ENCODE measurements at regions not wholly inside any gene's neighbourhood (a gene's known extent, or its start where the extent isn't known, plus 50 kb on each side); places are given as distances from the start of the nearest gene placed in this dataset.
"Not testable (repeated sequence)": the region's sequence is repeated elsewhere in the genome, so short reads cannot be mapped to it uniquely, and the experiment has no call there.

DNA sequence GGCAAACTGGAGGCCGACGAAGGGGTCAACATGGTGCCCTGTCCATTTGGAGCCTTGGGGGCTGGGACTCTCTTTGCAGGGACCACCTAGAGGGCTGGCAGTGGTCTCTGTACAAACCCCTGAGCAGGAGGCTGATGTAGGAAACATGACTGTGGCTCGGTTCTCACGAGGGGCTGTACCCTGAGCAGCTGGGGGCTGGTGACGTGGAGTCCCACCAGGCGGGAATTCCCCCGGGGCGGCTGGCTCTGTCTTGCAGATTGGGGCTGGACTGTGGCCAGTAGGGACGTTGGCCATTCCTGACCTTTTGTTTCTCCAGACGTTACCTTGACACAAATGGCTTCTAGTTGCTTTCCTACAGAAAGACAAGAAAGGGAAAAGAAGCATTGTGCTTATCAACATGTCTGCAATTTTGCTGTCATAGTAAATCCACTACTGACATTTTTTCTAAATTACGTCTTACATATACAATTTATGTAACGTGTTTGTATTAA is 115.6 kb upstream of the PRKX start:
- DNase-seq = not testable (repeated sequence)

DNA sequence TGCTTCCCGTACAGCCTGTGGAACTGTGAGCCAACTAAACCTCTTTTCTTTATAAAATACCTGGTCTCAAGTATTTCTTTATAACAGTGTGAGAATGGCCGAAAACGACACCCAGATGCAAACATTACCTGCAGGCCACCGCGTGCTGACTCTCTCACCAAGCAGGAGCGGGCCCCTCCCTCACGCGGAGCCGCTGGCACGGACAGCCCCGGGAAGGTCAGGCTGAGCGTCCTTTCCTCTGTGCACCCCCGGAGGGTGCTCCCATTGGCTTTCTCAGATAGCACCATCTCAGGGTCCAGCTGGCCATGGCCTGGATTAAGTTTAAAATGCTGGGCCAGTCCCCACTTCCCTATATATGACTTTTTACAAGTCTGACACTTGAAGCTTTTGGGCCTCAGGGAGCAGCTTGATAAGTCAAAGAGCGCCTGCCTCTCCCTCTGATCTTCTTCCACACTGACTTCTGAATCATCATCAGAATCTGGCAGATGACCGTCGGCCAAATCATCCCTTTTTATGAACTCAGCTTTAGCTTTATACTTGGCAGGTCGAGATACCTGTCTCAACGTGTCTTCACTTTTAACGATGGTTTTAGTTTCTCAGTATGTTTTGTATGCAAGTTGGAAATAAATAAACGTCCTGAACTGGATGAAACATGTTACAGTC is 115.1 kb upstream of the PRKX start:
- DNase-seq = not testable (repeated sequence)

DNA sequence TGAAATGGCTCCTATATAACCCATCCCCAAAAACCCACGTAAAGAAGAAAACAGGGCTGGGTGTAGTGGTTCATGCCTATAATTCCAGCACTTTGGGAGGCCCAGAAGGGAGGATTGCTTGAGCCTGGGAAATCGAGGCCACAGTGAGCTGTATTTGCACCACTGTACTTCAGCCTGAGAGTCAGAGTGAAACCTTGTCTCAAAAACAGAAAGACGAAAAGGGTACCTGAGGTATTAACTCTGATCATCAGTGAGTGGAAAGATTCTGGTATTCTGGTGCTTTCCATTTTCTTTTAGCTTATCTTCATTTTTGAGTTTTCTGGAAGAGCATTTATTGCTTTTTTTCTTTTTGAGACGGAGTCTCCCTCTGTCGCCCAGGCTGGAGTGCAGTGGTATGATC is 110.6 kb upstream of the PRKX start:
- not testable (repeated sequence) for DNase-seq

DNA sequence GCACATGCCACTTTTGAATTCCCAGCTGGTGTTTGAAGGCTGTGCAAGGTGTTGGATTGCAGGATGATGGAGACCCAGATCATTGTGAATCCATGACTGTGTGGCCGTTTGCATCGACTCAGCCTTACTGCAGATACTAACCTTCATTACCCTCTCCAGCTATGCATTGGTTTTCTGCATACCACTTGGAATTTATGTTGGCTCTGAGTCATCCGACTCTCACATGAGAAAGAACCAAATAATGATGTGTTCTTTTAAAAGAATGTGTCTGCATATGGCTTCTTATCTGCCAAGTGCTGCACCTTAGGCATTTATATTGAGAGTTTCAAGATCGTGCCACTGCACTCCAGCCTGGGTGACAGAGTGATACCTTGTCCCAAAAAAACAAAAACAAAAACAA is 106.7 kb upstream of the PRKX start:
- no peak for DNase-seq

DNA sequence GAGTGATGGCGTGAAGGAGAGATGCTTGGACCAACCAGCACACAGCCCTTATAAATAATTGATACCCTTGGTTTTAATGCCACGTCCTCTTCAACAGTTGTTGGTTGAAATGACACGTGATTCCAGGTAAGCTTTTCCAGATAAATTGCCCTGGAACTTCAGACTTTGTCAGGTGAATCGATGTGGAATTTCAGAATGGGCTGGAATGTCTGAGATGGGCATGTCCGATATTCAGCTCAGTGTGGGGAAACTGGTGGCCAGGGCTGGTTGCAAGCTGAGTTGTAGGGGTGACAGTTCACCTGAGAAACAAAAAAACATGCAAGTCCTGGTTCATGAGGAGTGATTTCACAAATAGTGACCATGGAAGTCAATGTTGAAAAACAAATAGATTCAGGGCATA is 104.0 kb upstream of the PRKX start:
- not testable (repeated sequence) for DNase-seq

DNA sequence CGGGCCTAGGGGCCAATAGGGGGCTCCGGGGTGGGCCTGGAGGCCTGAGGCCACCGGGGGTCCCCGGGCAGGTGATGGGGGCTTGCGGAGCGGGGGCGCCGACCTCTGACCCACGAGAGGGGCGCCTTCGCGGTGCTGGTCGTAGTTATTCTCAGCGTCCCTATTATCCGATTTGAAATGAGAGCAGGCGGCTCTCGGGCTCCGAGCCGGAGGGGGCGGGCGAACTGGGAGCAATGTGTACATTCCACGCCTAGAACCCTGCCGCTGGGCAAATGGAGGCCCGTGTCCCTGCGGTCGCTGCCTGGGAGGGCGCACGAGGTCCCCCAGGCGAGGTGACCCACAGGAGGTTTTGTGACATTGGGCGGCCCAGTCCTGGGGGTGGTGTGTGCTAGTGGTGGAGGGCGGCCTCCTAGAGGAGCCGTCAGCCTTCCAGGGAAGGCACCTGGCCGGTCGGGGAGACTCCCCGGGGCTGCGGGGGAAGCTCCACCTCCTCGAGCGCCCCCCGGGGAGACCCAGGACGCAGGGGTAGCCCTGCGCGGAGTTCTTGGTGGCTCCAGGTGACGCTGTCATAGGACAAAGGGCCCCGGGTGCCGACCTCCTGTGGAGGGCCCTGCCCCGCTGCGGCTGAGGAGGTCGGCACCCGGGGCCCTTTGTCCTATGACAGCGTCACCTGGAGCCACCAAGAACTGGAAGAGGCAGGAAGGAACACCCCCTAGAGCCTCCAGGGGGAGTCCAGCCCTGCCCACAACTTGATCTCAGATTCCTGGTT is 102.6 kb upstream of the PRKX start:
- DNase-seq = peak; percentile 36

DNA sequence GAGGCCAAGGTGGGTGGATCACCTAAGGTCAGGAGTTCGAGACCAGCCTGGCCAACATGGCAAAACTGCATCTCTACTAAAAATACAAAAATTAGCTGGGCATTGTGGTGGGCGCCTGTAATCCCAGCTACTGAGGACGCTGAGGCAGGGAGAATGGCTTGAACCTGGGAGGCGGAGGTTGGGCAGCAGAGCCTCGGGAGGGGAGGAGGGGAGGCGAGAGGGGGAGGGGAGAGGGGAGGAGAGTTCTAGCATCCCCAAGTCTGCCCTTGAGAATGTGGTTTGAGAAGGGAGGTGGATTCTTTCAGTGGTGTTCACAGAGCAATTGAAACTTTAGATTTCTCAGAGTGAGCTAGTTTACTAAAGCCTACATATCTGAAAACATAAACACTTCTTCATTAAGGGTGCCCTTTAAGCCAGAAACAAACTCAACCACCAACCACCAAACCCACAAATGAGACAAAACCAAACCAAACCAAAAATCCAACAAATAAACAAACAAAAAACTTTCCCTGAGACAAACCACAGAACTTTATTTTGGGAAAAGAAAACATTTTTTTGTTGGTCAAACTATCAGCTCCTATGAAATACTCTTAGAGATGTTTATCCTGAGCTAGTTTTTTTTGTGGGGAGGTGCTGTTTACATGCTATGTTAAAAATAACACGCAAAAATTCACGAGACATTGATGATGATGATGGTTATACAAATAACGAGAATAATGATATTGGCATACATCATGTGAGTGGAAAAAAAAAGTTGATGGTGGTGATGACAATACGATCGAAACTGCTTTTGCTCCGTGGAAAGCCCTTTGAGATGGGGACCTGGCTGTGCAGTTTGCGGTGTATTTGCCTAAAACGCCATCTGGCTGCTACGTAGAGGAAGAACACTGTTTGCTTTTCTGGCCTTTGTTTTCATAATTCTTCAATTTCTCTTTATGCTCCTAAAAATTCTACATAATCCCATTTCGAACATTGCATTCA is 98.2 kb upstream of the PRKX start:
- peak; percentile 21 for DNase-seq

DNA sequence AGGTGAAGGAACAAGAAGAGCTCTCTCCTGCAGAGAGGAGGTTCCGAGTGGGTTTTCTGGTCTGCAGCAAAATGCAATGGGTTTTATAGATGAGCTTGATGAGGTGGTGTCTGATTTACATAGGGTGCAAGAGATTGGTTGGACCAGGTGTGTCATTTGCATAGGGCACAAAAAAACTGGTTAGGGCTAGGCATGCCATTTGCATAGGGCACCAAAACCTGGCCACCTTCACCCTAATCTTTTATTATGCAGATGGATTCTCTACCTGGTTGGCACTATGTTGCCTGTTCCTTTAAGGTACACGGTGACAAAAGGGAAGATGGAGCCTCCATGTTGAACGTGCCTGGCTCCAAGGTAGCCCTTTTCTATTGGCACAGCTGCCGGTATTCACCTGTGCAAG is 94.5 kb upstream of the PRKX start:
- no peak for DNase-seq

DNA sequence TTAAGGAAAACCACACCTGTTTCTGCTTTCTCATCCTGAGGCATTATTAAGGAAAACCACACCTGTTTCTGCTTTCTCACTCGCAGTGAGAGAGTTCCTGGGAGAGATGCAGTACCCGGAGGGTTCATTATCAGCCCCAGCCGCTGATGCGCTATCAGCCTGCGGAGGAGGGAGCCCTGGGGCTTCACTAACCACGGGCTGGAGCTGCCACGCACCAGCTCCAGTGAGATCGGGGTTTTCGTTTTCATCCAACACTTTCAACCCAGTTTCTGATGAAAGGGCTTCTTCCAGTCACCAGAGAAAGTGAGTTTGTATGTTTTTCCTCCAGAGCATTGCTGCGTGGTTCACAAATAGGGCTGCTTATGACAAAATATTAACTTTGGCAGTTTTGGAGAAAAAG is 93.2 kb upstream of the PRKX start:
- DNase-seq = no peak

DNA sequence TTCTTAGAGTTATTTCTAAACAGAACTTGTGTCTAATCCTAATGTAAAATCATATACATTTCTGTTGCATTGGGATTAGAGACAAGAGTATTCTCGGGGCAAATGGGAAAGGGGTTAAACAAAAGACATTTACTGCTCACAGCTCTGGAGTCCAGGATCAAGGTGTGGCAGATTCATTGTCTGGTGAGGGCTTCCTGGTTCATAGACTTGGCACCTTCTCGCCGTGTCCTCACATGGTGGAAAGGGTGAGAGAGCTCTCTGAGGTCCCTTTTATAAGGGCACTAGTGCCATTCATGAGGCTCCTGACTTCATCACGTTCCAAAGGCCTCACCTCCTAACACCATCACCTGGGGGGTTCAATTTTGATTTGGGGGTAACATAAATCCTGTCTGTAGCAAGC is 90.3 kb upstream of the PRKX start:
- no peak for DNase-seq

DNA sequence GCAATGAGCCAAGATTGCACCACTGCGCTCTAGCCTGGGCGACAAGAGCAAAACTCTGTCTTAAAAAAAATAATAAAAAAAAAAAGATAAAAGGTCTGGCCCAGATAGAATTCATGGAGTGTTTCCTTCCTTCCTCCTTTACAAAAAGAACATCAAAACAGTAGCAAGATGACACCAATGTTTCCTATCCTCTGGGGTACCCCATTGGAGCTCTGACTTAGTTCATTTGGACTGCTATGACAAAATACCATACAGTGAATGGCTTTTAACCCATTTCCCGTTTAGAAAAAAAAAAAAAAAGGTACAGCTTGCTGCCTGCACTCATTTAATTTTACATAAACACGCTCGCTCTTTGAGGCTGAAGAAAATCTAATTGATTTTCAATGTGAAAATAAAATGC is 89.9 kb upstream of the PRKX start:
- no peak for DNase-seq

DNA sequence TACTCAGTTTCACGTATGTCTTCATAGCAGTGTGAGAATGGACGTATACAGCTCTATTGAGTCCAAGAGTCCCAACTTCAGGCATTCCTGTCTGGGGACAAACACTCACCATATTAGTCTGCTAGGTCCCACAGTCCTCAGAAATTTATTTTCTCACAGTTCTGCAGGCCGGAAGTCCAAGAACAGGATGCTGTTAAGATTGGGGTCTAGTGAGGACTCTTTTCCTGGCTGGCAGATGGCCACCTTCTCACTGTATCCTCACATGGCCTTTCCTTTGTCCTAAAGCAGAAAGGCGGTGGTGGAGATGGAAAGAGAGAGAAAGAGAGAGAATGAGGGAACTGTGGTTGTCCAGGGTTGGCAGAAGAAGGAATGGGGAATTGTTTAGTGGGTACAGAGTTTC is 82.0 kb upstream of the PRKX start:
- DNase-seq = not testable (repeated sequence)

DNA sequence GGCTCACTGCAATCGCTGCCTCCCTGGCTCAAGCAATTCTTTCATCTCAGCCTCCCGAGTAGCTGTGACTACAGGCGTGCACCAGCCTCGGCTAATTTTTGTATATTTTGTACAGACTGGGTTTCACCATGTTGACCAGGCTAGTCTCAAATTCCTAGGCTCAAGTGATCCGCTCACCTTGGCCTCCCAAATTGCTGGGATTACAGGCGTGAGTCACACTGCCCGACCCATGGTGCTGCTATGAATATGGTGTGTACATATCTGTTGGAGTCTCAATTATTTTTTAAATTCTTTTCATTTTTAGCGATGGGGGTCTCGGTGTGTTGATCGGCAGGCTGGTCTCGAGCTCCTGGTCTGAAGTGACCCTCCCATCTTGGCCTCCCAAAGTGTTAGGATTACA is 78.0 kb upstream of the PRKX start:
- no peak for DNase-seq

DNA sequence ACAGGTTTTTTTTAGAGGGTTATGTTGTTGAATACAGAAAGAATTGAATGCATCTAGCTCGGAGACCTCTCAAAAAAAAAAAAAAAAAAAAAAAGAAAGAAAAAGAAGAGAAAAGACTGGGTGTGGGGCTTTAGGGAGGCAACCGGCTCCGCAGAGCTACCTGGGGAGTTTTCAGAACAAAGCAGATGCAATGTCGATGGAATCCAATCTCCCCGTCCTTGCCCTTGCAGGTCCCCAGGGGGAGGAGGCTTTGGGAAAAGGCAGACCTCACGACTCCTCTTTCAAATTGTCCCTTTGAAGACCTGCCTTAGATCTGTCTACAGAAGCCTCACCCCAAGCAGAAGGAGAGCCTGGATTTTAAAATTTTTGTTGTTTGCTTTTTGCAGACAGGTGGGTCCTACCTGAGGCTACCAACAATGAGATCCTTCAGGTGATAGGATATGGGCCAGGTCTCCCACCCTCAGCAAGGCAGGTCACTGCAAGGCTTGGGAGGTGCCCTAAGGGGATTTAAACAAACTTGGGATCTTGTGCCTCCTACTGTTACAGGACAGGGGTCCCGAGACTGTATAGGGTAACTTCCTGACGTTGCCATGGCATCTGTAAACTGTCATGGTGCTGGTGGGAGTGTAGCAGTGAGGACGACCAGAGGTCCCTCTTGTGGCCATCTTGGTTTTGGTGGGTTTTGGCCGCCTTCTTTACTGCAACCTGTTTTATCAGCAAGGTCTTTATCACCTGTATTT is 75.2 kb upstream of the PRKX start:
- no peak for DNase-seq

DNA sequence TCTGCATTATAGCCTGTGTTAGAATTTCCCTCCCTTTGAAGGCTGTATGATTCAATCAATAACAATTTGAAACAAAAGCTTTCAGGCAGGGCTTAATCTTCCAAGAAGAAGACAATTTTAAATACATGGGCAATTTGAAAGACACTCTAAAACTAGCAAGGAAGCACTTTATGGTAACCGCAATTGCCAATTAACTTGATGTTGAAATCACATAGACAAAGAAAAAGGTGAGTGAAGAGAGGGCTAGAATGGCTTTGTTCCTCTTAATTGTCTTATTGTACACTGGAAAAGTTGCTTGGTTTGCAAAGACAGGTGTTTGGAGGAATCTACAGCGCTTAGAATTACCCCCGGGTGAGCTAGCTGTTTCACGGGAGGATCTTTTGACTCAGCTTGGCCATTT is 74.4 kb upstream of the PRKX start:
- no peak for DNase-seq

DNA sequence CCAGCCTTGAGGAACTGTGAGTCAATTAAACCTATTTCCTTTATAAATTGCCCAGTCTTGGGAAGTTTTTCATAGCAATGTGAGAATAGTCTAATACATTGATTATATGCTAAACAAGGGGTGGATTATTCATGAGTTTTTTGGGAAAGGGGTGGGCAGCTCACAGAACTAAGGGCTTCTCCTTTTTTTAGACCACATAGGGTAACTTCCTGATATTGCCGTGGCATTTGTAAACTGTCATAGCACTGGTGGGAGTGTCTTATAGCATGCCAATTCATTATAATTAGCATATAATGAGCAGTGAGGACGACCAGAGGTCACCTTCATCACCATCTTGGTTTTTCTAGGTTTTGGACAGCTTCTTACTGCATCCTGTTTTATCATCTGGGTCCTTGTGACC is 72.4 kb upstream of the PRKX start:
- not testable (repeated sequence) for DNase-seq

DNA sequence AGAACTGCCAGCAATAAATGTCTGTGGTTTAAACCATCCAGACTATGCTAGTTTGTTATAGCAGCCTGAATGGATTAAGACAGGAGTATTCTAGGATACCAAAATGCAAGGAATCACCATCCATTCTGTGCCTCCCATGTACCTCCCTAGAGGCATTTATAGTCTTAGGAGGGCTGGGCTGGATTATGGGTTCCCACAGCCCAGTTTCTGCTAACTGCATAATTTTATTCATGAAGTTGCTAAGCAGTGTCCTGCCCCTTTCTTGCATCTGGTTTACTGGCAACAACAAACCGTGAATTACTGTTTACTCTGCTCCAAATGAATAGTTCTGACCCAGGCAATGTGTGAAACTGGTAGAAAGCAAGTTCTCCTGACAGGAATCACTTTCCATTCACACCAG is 67.1 kb upstream of the PRKX start:
- no peak for DNase-seq

DNA sequence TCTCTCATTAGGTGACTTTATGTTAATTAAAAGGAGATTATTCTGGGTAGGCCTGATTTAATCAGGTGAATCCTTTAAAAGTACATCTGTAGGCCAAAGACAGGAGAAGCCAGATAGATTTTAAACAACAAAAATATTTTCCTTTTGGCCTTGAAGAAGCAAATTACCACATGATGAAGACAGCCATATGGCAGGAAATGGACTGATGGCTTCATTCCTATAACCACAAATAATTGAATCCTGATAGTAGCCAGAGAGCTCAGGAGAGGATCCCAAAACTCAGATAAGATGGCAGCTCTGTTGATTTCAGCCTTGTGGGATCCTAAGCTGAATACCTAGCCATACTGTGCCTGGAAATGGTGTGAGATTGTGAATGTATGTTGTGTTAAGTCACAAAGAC is 66.1 kb upstream of the PRKX start:
- no peak for DNase-seq

DNA sequence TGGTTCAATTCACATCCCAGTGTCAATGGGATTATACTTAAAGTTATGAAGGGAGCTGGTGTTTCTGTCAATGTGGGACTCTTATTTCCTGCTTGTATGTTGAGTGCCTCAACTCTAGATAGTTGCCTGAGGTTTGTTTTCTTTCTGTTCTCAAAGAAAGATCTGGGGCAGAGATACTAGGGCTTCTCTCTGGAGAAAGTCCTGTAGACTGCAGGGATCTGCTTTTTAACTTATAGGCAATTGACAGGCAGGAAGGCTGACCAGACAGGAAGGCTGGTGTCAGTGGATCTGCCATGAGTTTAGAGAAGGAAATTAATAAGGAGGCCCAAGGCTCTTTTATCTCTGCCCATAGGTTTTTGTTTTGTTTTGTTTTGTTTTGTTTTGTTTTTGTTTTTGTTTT is 64.0 kb upstream of the PRKX start:
- no peak for DNase-seq

DNA sequence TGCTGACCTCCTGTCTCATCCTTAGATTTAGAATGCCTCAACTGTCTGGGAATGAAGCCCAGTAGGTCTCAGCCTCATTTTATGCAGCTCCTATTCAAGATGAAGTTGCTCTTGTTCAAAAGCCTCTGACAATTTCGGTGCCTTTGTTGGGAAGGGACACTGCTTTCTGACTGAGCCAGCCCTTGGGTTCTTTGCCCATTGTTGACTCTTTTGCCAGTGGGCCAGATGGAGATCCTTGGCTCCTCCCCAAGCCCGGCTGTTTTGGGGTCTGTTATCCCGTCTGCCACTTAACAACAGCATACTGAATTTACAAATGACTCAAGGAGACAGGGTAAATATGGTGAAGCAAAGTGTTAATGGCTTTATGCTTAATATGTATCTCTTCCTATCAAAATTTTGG is 58.3 kb upstream of the PRKX start:
- no peak for DNase-seq

DNA sequence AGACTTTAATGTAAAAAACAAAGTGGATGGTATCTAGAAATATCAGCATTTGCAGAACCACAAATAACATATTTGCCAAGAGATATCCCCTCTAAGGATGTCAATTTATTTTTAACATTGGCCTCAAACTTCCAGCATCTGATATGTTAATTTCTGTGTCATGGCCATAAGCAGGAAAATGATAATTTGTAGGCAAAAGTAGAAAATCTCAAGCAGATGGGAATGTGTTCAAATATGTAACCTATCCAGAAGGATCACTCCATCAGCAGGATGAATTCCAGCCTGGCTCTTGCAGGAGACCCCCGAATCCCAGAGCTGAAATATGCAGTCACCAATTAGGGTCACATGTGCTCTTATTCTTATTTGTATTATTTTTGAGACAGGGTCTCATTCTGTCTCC is 55.4 kb upstream of the PRKX start:
- no peak for DNase-seq
